Kidney (tissue), 13 donors: ENCODE measurements at regions not wholly inside any gene's neighbourhood (a gene's known extent, or its start where the extent isn't known, plus 50 kb on each side); places are given as distances from the start of the nearest gene placed in this dataset.

ENCODE experiments used
- DNase-seq, 5 donors: peaks; one replicate each; pipeline ENCODE4 v3.0.0-alpha.2; 2013 to 2020
- FAIRE-seq: peaks from 2 replicates; lab custom pipeline; 2012; peaks lifted over from hg19 to GRCh38; lab: Jason Lieb, UNC
- H3K27ac ChIP-seq, 2 donors: one replicate each; pipeline ENCODE4 v1.7.0; 2013; ENCODE audit warnings: low read depth in 2 of 2, low read length in 2 of 2, inconsistent platforms in 1 of 2
- H3K27me3 ChIP-seq: one replicate; pipeline ENCODE4 v1.7.1; 2013; ENCODE audit warnings: low read length, inconsistent platforms; ENCODE audit not compliant: control insufficient read depth, insufficient read depth
- H3K36me3 ChIP-seq, 3 donors: one replicate each; pipeline versions ENCODE4 v1.7.0 to v1.7.1; 2013; ENCODE audit warnings: low read length in 3 of 3, control low read depth in 1 of 3, inconsistent platforms in 1 of 3; ENCODE audit not compliant: insufficient read depth in 3 of 3, control insufficient read depth in 2 of 3
- H3K4me1 ChIP-seq, 3 donors: one replicate each; pipeline versions ENCODE4 v1.7.0 to v1.7.1; 2013; ENCODE audit warnings: low read length in 3 of 3, inconsistent platforms in 1 of 3, low read depth in 1 of 3; ENCODE audit not compliant: control insufficient read depth in 2 of 3, insufficient read depth in 2 of 3
- H3K4me3 ChIP-seq, 3 donors: one replicate each; pipeline versions ENCODE4 v1.7.0 to v1.8.1; 2013; ENCODE audit warnings: low read length in 3 of 3, control low read depth in 1 of 3, inconsistent platforms in 1 of 3
- H3K9ac ChIP-seq, 3 donors: one replicate each; pipeline versions ENCODE4 v1.7.0 to v1.7.1; 2013; ENCODE audit warnings: low read length in 3 of 3, control low read depth in 1 of 3, inconsistent platforms in 1 of 3
- H3K9me3 ChIP-seq, 3 donors: one replicate each; pipeline versions ENCODE4 v1.7.0 to v1.7.1; 2013; ENCODE audit warnings: low read length in 3 of 3, control low read depth in 1 of 3, inconsistent platforms in 1 of 3; ENCODE audit not compliant: control insufficient read depth in 2 of 3, insufficient read depth in 1 of 3
- CTCF ChIP-seq: IDR thresholded peaks from 3 replicates; pipeline ENCODE4 v1.5.1; 2012; ENCODE audit warnings: mild to moderate bottlenecking, moderate library complexity, borderline replicate concordance; ENCODE audit not compliant: insufficient read depth; ENCODE audit errors: extremely low read depth
- intact Hi-C: fragments of 100-400 bp; cut with DNase I; formaldehyde crosslinking; loops from one replicate; pipeline ENCODE4 v1.11.1; 2022
- donor health status: control.
- donor health status: control.
- donor health status: control.
- donor health status: control.
- donor health status: control.
- donor health status: DM: yes; HTN: yes; CAD: no.
- donor health status: Normal renal cell carcinoma (clear cell type).

GRCh38 chr6:54614499-54615195 is 231.9 kb upstream of the FAM83B start:
- no peak overlapping the region for H3K9ac ChIP-seq
- no peak overlapping the region for H3K4me3 ChIP-seq
- no peaks in the 10 kb centered on the region for H3K36me3 ChIP-seq
- DNase-seq (no peak), FAIRE-seq (no peak)
- TF ChIP-seq CTCF = no peak
- peaks cover 0 to 2% (median 0%) of the 10 kb centered on the region in 3 donors for H3K4me1 ChIP-seq
- intact Hi-C loops = no loop called here
- H3K9me3 ChIP-seq = no peaks in the 10 kb centered on the region
- H3K27ac ChIP-seq = no peak overlapping the region
- H3K27me3 ChIP-seq = no peaks in the 10 kb centered on the region

- Histone ChIP-seq H3K27ac (no peak overlapping the region), H3K27me3 (no peaks in the 10 kb centered on the region), H3K4me1 (peaks cover 0 to 2% (median 0%) of the 10 kb centered on the region in 3 donors), H3K36me3 (no peaks in the 10 kb centered on the region), H3K9ac (no peak overlapping the region), H3K9me3 (no peaks in the 10 kb centered on the region), H3K4me3 (no peak overlapping the region)
- no peak for TF ChIP-seq CTCF
- peak in 2 of 5 donors; percentile 21 to 29 for DNase-seq
- intact Hi-C loops = no loop called here
- no peak for FAIRE-seq
These were observed 228.8 kb upstream of the FAM83B start for GRCh38 chr6:54617730-54618129.

GRCh38 chr6:54618572-54618971 is 228.0 kb upstream of the FAM83B start:
- no peak overlapping the region for H3K9ac ChIP-seq
- no peak for FAIRE-seq

More at GRCh38 chr6:54618572-54618971, 228.0 kb upstream of the FAM83B start:
- Histone ChIP-seq H3K27ac (no peak overlapping the region), H3K36me3 (no peaks in the 10 kb centered on the region), H3K9me3 (no peaks in the 10 kb centered on the region), H3K4me3 (no peak overlapping the region), H3K4me1 (peaks cover 0 to 2% (median 0%) of the 10 kb centered on the region in 3 donors), H3K27me3 (no peaks in the 10 kb centered on the region)
- intact Hi-C loops = no loop called here
- TF ChIP-seq CTCF = no peak
- peak in 2 of 5 donors; percentile 41 to 50 for DNase-seq
